Endothelial cell of umbilical vein (primary cell): ENCODE measurements at regions not wholly inside any gene's neighbourhood (a gene's known extent, or its start where the extent isn't known, plus 50 kb on each side); places are given as distances from the start of the nearest gene placed in this dataset.

Source experiments
- CTCF ChIP-seq, 2 donors: IDR thresholded peaks; 1 replicate in 1 of 2; 2 replicates in 1 of 2; pipeline ENCODE4 v1.5.1; 2011; ENCODE audit warnings: low read length in 2 of 2, mild to moderate bottlenecking in 2 of 2, moderate library complexity in 2 of 2, control low read depth in 1 of 2, inconsistent platforms in 1 of 2, low read depth in 1 of 2; ENCODE audit not compliant: insufficient read depth in 1 of 2; ENCODE audit errors: extremely low read depth in 1 of 2
- POLR2A ChIP-seq: IDR thresholded peaks from 2 replicates; pipeline ENCODE4 v1.6.1; 2012; ENCODE audit warnings: low read depth, mild to moderate bottlenecking, control low read depth, low read length

- TF ChIP-seq POLR2A (no peak), CTCF (IDR thresholded peaks at IDR 0.05; ENCODE audit: extremely low read depth in 1 of 2, insufficient read depth in 1 of 2, low read depth in 1 of 2, low read length in 2 of 2) (no peak)
Observed at GRCh38 chr11:71383461-71383860, 64.7 kb downstream of the DHCR7 start.
